ENCODE measurements at regions not wholly inside any gene's neighbourhood (a gene's known extent, or its start where the extent isn't known, plus 50 kb on each side); places are given as distances from the start of the nearest gene placed in this dataset.

DNA sequence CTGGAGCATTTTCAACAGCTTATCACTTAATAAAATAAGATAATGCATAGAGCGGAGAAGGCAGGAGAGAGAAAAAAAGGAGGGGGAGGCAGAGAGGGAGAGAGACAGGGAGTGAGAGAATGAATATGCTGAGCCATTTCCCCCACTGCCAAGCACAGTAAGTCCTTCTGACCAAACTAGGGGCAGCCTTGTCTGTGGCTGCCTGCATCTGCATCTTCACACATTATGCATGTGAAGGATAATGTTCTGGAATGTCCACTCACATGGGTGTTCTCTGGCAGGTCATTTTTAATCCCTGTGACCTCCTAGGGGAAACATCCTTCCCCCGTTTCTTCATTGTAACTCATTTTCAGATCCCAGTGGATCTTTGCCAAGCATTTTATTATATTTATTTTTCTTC, 269.3 kb downstream of the FOXA2 start:
- no peak for DNase-seq (ENCODE audit: low spot score)

DNA sequence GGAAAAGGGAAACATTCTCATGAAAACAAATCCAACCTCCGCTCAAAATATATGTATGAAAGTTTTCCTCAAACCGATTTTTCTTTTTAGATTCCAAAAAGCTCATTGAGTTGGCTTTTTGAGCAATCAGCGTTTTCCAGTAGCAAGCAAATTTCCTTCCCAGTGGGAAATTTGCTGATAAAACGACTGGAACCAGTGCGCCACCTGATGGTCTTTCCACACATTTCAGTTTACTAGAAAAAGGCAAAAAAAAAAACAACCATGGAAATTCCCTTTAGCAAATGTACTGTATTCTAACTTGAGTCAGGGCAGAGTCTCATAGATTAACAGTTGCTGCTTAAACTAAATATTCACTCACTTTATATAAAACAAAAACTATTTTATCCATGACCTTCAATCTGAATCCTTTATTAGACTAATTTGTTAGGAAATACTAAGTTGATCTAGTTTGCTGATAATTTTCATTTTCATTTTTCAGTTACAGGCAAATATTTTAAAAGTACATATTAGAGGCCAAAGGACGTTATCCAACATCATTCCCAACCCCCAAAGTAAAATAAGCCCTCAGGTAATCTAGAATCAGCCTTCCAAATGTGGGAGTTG, 271.5 kb downstream of the FOXA2 start:
- peak; percentile 26 for DNase-seq (ENCODE audit: low spot score)

DNA sequence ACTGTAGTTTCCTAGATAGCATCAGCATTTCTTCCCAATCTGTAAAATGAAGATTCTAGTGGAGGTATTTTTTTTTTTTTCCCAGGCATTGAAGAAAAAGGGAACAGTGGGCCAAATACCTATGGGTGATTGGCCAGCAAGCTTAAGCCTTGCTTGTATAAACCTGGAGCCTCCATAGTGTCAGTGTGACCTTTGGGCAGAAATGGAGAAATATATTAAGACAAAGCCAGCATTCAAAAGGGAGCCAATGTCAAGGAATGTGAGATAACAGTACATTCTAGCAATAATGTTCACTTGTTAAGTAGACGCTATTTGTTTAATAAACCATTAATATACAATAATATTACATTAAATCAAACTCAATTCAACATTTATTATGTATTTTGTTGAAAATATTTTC, 275.4 kb downstream of the FOXA2 start:
- DNase-seq (ENCODE audit: low spot score) = no peak

DNA sequence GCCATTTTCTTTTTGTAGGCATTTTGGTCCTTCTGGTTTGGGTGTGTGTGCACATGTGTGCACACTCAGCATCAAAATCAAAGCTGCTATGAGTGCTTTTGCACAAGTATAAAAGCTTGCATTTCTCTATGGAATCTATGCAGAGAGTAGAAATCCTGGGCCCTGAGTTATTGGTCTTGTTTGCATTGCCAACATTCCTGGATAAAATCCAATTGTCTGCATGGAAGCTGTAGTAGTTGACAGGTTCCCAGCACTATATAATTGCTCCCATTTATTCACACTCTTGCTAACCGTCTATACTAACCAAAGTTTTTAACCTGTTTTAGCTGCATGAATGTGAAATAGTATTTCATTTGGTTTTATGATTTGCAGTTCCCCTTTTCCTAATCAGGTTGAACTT, 277.0 kb downstream of the FOXA2 start:
- DNase-seq (ENCODE audit: low spot score) = no peak

DNA sequence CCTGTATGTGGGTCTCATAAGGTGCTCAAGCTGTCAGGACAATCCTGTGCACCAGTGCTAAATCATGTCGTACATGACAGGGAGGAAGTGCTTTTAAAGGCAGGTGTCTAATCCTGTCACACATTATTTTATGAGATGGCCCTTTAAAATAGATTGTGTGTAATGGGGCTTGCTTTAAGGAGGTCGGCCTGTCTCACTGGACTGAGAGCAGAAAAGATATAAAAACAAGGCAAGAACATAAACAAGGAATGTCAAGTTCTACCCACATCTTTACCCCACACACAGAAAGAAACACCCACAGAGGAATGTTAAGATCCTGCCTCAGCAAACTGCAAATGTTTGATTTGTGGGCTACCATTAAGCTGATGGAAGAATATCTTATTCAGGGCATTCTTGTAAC, 279.0 kb downstream of the FOXA2 start:
- no peak for DNase-seq (ENCODE audit: low spot score)

DNA sequence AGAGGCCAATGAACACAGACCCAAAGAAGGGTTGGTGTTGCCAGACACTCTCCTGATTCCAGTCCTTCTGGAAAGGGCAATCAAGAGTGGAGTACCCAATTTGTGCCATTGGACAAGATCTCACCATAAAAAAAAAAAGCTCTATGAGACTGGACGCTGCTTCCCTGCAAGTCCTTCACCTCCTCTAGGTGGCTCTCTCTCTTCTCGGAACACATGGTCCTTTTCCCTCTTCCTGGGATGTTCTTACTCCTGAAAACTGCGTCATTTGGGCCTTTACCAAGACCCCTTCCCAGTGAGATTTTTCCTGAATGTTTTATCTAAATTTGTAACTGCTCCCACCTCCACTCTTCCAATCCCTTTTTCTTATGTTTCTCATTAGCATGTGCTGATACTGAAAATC, 280.8 kb downstream of the FOXA2 start:
- DNase-seq (ENCODE audit: low spot score) = peak; percentile 35

DNA sequence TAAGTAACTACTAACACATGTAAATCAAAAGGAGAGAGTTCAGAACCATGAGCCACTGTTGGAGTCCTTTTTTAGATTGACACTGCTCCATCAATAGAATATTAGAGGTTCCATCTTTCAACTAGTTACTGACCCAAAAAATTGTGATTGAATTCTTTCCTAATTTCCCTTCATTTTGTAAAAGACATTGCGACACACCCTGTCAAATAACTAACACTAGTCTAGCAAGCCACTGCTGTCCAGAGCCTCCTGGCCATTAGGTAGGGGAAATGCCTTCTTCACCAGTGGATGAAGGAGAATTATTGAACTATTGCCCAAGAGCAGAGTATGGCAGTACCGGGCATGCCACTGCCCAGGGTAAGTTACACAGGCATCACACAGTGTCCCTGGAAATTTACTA, 282.3 kb downstream of the FOXA2 start:
- DNase-seq (ENCODE audit: low spot score) = no peak

DNA sequence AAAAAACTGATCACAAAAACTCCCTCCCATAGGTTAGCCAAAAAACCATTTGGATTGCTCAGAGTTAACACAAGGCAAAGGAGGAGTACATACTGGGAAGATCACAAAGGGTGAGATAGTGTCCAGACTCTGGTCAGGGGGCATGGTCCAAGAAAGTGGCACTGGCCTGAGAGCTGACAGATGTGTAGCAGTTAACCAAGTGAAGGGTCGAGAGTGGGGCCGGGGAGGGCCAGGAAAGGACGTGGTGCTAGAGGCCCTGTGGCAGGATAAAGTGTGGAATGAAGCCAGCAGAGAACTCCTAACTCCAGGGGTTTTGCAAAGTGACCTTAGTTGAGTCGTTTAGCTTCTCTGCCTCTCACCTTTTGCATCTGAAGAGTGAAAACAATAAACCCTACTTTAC, 290.5 kb downstream of the FOXA2 start:
- no peak for DNase-seq (ENCODE audit: low spot score)

DNA sequence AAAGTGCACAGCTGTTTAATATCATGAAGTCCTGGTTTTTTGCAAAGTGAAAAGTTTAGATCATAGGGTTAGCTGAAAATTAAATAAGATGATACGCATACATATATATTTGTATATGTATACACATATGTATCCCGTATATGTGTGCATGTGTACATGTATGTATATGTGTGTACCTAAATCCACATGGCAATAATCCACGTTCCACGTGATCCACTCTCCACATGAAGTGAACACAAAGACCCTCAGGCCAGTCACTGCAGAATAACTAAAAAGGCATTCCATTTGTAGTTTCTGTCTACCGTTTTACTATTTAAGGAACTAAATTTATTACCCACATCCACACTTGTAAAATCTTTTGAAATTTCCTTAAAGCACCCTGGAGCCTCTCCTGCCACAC, 294.9 kb downstream of the FOXA2 start:
- no peak for DNase-seq (ENCODE audit: low spot score)

DNA sequence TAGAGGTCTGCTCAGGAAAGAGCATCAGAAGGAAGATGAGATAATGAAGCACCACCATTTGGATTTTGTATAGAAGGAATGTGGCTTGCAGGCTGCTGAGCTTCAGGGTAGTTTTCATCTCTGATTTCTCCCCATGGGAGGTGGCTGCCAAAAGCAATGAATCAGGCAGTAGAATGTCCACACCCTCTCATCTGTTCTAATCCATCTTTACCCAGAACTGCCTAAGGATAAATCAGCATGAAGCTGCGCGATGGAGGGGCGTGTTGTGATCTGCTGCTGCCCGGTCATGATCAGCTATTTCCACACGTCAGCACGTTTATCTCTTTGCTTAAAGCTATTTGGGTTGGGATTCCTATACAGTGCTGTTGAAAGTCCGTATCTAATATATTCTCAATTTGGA, 295.4 kb downstream of the FOXA2 start:
- no peak for DNase-seq (ENCODE audit: low spot score)

DNA sequence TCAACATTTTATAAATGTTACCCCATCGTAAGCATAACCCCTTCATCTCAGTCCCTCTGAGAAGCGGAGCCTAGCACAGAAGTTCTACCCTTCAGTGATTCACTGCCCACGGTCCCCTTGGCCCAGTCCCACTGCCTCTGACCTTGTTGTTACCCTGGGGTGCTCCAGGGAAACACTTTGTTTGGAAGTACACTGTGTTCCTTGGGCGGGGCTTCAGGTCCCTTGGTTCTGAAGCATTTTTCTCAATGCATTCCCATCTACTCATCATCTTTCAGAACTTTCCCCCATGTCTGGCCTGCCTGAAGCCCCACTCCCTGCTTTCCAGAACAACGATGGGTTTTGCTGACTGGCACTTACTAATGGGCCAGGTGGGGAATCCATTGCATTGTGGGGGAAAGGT, 296.2 kb downstream of the FOXA2 start:
- DNase-seq (ENCODE audit: low spot score) = no peak

DNA sequence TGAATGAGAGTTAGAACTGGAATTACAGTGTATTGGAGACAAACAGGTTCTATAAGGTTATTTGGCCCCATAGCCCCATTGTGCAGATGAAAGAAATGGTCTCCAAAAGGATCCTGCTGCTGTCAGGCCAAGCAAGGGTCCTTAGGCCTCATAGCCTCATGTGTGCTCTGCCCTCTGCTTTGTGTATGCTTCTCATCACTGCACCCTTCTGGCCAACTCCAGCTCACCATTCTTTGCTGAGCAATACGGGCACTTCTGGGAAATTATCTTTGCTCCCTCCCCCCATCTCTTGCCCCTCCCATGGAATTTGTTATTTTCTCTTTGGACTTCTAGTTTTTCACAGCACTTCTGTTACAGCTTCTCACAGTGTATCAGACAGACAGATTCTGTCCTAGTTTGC, 298.8 kb downstream of the FOXA2 start:
- DNase-seq (ENCODE audit: low spot score) = no peak

DNA sequence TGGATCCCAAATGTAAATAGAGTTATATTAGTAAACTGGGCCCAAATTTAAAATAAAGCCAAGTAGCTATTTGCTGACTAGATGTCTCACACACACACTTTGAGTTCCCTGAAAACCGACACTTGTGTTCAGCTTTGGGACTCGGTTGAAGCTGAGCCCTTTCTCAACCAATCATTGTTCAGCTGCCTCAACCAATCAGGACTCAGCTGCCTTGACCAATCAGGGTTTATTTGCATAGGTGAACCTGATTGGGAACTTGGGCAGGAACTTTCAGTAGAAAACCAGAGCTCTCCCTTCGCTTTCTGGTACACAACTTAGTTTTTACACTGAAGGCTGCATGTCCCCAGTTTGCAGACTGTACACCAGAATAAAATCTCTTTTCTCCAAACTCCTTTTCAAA, 301.7 kb downstream of the FOXA2 start:
- no peak for DNase-seq (ENCODE audit: low spot score)

DNA sequence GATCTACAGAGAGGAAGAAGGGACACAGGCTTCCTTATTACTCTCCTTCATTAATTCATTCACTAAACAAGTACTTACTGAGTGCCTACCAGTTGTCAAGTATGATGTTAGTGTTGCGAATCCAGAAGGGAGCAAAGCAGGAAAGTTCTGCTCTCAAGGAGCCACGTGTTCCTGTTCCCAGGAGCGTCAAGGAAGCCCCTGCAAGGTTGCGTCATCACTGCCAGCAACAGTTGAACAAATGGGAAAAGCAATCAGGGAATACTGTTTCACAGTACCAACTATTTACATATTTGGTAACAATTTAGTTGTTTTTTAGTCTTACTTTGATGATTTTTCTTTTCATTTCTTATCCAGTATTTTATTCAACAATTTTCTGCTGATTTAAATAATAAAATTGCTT, 310.0 kb downstream of the FOXA2 start:
- no peak for DNase-seq (ENCODE audit: low spot score)

DNA sequence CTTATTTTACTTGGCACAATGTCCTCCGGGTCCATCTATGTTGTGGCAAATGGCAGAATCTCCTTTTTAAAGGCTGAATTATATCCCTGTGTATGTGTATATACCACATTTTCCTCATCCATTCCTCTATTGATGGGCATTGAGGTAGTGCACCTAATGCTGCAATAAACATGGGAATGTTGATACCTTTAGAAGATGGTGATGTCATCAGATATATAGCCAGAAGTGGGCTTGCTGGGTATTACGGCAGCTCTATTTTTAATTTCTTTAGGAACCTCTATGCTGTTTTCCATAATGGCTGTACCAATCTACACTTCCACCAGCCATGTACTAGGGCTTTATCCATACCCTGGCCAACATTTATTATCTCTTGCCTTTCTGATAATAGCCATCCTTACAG, 315.7 kb downstream of the FOXA2 start:
- DNase-seq (ENCODE audit: low spot score) = no peak

DNA sequence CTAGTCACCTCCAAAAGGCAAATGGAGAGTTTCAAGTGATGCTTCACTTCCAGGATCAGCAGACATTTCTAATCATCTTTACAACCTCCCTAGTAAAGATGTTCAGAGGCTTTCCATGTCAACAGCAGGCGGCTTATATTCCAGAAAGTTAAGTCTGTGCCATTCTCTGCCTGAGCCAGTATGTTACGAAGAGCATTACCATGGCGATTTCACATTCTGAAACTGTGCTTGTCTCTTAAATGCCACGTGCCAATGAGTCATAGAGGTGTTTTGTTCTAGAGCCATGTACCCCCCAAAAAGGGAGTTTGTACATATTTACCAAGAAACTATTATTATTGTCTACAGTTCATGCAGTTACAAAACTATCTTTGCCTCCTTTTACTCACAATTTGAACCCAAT, 319.5 kb downstream of the FOXA2 start:
- no peak for DNase-seq (ENCODE audit: low spot score)

DNA sequence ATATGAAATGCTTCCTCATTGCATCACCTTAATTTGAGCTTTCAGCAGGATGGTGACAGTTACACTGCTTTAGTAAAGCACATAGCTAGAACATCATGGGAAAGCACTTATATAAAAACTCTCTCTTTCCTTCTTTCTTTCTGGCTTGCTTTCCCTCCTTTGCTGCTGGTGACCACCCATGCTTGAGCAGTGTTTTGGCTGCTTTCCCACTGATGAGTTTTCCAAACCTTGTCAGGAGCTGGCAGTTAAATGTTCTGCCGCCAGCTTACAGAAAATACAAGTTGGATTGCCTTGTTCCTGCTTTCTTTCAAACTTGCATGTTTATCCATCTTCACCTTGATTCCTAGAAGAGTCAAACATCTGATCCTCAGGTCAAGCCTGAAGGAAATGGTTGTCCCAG, 323.9 kb downstream of the FOXA2 start:
- DNase-seq (ENCODE audit: low spot score) = no peak

DNA sequence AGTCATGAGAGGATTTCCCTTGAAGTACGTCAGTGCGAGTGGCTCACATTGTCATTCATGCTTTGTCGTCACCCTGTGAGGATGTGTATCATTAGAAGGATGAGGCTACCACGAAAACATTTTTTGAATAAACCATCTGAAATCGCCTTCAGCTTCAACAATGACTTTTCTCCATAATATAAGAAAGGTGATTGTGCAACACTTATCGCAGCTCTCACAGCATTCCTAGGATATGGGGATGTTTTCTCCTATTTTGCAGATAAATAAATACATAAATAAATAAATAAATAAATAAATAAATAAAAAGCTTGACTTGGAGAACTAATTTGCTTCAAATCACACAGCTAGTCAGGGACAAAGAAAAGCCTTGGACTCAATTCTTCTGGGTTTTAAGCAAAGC, 326.5 kb downstream of the FOXA2 start:
- no peak for DNase-seq (ENCODE audit: low spot score)

DNA sequence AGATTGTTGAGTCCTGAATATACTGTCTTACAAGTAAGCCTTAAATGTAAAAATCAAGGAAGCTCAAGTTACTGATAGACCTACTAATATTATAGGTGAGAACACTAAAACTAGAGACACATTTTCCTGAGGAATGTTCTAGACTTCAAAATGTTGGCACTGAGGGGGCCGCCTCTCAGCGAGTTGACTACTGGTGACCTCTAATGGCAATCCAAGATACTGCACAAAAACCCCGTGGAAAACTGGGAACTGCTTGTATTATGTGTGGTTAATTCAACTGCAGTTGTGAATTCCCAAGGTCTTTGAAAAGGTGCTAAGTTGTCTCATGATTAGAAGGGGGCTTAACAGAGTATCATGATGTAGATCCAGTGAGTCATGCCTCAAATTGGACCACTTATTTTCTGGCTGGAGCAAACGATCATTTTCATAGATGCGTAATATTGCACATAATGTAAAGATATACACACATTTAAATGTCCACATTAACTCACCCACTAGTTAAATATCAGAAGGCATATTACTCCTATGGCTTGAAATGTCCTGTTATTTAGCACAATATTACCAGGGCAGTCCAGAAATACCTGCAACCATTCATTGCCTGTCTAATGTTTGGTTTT, 336.2 kb downstream of the FOXA2 start:
- DNase-seq (ENCODE audit: low spot score) = no peak

DNA sequence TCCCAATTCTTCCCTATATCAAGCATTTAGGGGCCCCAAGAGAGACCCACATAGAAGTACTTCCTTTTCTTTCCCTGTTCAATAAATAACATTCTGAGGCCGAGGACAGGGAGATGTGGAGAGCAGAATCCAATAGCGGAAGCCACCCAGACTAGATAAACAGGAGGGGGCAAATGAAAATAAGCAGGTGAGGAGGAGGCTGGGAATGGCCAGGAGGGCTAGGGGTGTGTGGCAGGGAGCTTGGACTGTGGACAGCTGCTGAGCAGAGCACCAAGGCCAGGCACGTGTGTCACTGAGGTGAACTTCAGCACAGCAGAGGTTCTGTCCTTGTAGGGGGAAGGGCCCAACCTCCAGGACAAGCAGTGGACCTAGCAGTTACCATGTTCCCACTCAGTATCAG, 339.2 kb downstream of the FOXA2 start:
- no peak for DNase-seq (ENCODE audit: low spot score)

DNA sequence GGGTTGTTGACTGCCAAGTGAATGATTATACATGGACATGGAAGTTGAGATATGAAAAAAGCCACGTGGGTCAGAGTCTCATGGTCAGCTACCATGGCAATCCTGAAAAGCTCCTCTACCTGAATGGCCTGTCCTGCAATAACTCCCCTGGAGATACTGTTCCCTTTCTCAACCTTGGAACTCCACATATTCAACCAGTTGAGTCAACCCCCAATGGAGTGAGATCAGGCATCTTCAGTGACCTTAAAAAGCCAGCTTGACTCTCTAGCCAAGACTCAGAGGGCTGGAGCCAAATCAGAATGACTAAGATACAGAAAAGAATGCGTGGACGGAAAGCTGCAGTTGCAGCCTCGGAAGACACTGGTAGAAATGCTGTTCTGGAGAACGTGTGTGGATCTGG, 341.3 kb downstream of the FOXA2 start:
- no peak for DNase-seq (ENCODE audit: low spot score)

DNA sequence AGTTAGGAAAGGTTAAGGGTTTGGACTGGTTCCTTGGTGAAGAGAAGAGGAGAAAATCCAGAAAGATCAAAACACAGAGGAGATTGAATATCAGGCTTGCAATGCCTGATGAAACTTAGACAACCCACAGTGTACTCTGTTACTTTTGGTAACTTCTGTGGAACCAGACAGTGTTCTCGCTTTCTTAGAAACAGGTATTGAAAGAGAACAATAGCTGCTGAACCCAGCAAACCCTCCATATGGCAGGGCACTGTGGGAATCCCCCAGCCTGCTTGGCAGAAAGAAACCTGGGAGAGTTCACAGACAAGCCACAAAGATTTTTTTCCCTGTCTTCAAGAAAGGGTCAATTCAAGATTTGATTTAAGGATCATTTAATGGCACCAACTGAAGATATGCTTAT, 342.8 kb downstream of the FOXA2 start:
- DNase-seq (ENCODE audit: low spot score) = no peak

DNA sequence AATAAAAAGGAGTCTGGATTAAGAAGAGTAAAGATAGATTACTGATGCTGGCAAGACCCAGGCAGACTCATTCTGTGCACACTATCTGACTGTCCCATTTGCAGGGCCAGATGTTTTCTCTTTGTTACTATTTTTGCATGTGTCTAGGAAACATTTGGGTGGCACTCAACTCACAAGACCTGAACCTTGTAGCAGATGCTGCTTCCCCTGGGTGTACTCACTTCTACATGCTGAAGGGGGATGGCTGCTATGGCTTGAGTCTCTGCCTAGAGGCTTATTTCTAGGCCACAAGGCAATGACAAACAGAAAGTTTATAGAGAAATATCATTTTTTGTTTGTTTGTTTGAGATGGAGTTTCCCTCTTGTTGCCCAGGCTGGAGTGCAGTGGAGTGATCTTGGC, 351.4 kb downstream of the FOXA2 start:
- no peak for DNase-seq (ENCODE audit: low spot score)

DNA sequence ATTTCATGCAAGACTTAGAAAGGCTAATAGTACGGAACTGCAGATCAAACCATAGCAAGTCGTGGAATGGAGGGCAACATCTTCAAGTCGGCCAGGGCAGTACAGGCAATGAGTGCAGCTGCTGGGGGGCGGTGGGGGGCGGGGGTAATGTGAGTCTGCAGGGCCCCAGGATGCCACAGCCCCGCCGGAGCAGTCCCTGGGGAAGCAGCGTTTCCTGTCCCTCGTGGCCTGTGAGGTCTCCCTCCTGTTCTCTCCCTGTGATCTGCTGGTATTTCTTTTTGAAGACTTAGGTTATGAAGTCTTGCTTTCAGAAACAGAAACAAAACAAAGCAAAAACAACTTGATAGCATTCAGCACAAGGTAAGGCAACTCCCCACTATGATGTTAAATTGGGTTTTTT, 351.9 kb downstream of the FOXA2 start:
- no peak for DNase-seq (ENCODE audit: low spot score)
